B cell (primary cell): ENCODE measurements at regions not wholly inside any gene's neighbourhood (a gene's known extent, or its start where the extent isn't known, plus 50 kb on each side); places are given as distances from the start of the nearest gene placed in this dataset.

Experiments
- ATAC-seq: fragments of 200-7000 bp; cut with Tn5 transposase; one replicate; pipeline ENCODE4 v1.10.0; 2021; ENCODE audit warnings: low read depth, mild to moderate bottlenecking, moderate number of reproducible peaks, moderate library complexity
- CTCF ChIA-PET: fragments of 350-600 bp; sonication (Branson Sonifier 250); formaldehyde crosslinking; loops from one replicate; lab custom pipeline; 2021; ENCODE audit warnings: antibody characterized with exemption, inconsistent platforms; lab: Charles Lee
- POLR2A ChIA-PET: fragments of 350-600 bp; sonication (Branson Sonifier 250); formaldehyde crosslinking; loops from one replicate; lab custom pipeline; 2021; ENCODE audit warnings: antibody characterized with exemption; lab: Charles Lee
- DNase-seq: peaks from one replicate; pipeline ENCODE4 v3.0.0; 2013
- H2AFZ ChIP-seq: 2 replicates; pipeline ENCODE4 v1.6.1; 2012; ENCODE audit warnings: mild to moderate bottlenecking, low read depth, low read length; ENCODE audit not compliant: insufficient read depth, poor library complexity, severe bottlenecking
- H3K27ac ChIP-seq, 2 donors: 1 replicate in 1 of 2; 2 replicates in 1 of 2; pipeline ENCODE4 v1.5.1; 2012 to 2013; ENCODE audit warnings: low read length in 2 of 2, mild to moderate bottlenecking in 2 of 2, moderate library complexity in 1 of 2
- H3K27me3 ChIP-seq, 4 experiments: fragments of 200-600 bp in 1 of 4; sonication (generic) in 1 of 4; replicated peaks in 1 of 4; 1 replicate in 2 of 4; 2 replicates in 2 of 4; pipeline versions ENCODE4 v1.6.1 to v1.7.0; 2013 to 2016; ENCODE audit warnings: low read length in 3 of 4, mild to moderate bottlenecking in 2 of 4, mixed read lengths in 1 of 4, moderate library complexity in 1 of 4; ENCODE audit not compliant: insufficient read depth in 4 of 4, control insufficient read depth in 3 of 4; ENCODE audit errors: control extremely low read depth in 1 of 4
- H3K36me3 ChIP-seq, 2 experiments: replicated peaks in 1 of 2; 1 replicate in 1 of 2; 2 replicates in 1 of 2; pipeline versions ENCODE4 v1.6.1 to v1.7.1; 2013; ENCODE audit warnings: low read length in 1 of 2; ENCODE audit not compliant: insufficient read depth in 2 of 2, control insufficient read depth in 1 of 2; ENCODE audit errors: control extremely low read depth in 1 of 2, extremely low read depth in 1 of 2
- H3K4me1 ChIP-seq, 2 donors: fragments of 200-600 bp in 1 of 2; sonication (generic) in 1 of 2; 1 replicate in 1 of 2; 2 replicates in 1 of 2; pipeline versions ENCODE4 v1.5.1 to v1.6.1; 2013 to 2017; ENCODE audit warnings: low read length in 2 of 2; ENCODE audit not compliant: control insufficient read depth in 2 of 2, insufficient read depth in 2 of 2
- H3K4me2 ChIP-seq: replicated peaks from 2 replicates; pipeline ENCODE3; 2012; ENCODE audit warnings: mild to moderate bottlenecking, low read depth, low read length; ENCODE audit not compliant: poor library complexity, severe bottlenecking
- H3K4me3 ChIP-seq, 5 experiments: fragments of 200-600 bp in 1 of 5; sonication (generic) in 1 of 5; 1 replicate in 3 of 5; 2 replicates in 2 of 5; pipeline versions ENCODE4 v1.5.1 to v1.7.0; 2011 to 2016; ENCODE audit warnings: low read length in 4 of 5, mild to moderate bottlenecking in 4 of 5, low read depth in 2 of 5, control low read depth in 1 of 5, moderate library complexity in 1 of 5; ENCODE audit not compliant: insufficient read depth in 1 of 5; ENCODE audit errors: control extremely low read depth in 1 of 5, extremely low read depth in 1 of 5
- H3K79me2 ChIP-seq: fragments of 200-600 bp; sonication (generic); one replicate; pipeline ENCODE4 v1.6.0; 2016; ENCODE audit warnings: low read length; ENCODE audit not compliant: control insufficient read depth, insufficient read depth
- H3K9ac ChIP-seq: fragments of 200-600 bp; sonication (generic); 2 replicates; pipeline ENCODE4 v1.6.1; 2017; ENCODE audit warnings: mild to moderate bottlenecking, low read length, moderate library complexity
- H3K9me3 ChIP-seq, 3 donors: one replicate each; pipeline versions ENCODE4 v1.6.1 to v1.7.1; 2013; ENCODE audit warnings: low read length in 2 of 3; ENCODE audit not compliant: control insufficient read depth in 2 of 3, insufficient read depth in 1 of 3; ENCODE audit errors: control extremely low read depth in 1 of 3
- H4K20me1 ChIP-seq: 2 replicates; pipeline ENCODE4 v1.6.0; 2012; ENCODE audit warnings: mild to moderate bottlenecking, low read length; ENCODE audit not compliant: insufficient read depth, control insufficient read depth, poor library complexity, severe bottlenecking
- H3K27ac Mint-ChIP-seq: one replicate; pipeline ENCODE4 v1.8.0; 2021; ENCODE audit warnings: mixed read lengths
- H3K27me3 Mint-ChIP-seq: one replicate; pipeline ENCODE4 v1.8.0; 2021; ENCODE audit warnings: mixed read lengths
- H3K4me1 Mint-ChIP-seq: one replicate; pipeline ENCODE4 v1.8.0; 2021; ENCODE audit warnings: mixed read lengths
- H3K4me3 Mint-ChIP-seq: one replicate; pipeline ENCODE4 v1.8.0; 2021; ENCODE audit warnings: mixed read lengths
- H3K9me3 Mint-ChIP-seq: one replicate; pipeline ENCODE4 v1.8.0; 2022; ENCODE audit warnings: mixed read lengths; ENCODE audit not compliant: insufficient read depth
- EZH2 ChIP-seq: IDR thresholded peaks from 2 replicates; pipeline ENCODE4 v1.6.1; 2012; ENCODE audit warnings: borderline replicate concordance, low read depth, mild to moderate bottlenecking, moderate library complexity, low read length; ENCODE audit not compliant: insufficient read depth, poor library complexity, severe bottlenecking
- WGBS: methylation state at CpG from one replicate; pipeline ENCODE4 v1.1.5; 2013; ENCODE audit warnings: missing lambda C conversion rate; ENCODE audit not compliant: insufficient coverage; 5-methylcytosine and 5-hydroxymethylcytosine counted together
- intact Hi-C: fragments of 100-400 bp; cut with micrococcal nuclease; formaldehyde crosslinking; loops from one replicate; pipeline ENCODE4 v1.10.0; 2022
- TF ChIP-seq, protein P1 (sequence below): fragments of 200-600 bp; IDR thresholded peaks from one replicate; pipeline ENCODE4 v1.8.0; 2022; ENCODE audit warnings: antibody characterized with exemption, mild to moderate bottlenecking

DNA sequence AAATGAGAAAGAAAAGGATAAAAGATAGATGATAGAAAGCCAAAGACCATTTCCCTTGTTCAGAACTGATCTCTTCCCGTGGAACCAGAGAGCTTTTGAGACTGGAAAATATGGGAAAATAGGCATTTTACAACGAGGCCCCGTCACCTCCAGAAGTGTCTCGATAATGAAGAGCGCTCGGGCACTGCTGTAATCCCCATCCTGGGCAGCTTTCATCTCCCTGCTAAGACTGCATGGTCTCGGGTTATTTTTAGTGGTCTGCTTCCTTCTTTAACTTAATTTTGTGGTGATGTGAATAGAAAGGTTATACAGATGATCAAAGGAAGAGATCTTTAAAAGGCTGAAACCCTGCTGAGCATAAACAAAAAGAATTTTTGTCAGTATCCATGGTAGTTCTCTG lies 176.6 kb downstream of the METTL4 start:
- no peak overlapping the region for H3K4me3 ChIP-seq
- 79% methylated on average over 6 of the region's 7 CpGs for WGBS
- no peaks in the 10 kb centered on the region for H3K9me3 ChIP-seq
- DNase-seq (no peak), ATAC-seq (no peak)
- no peak overlapping the region for H3K4me2 ChIP-seq
- Mint-ChIP-seq H3K27me3 (peaks cover 21% of the 10 kb centered on the region), H3K9me3 (no peaks in the 10 kb centered on the region), H3K4me1 (no peaks in the 10 kb centered on the region), H3K27ac (no peak overlapping the region), H3K4me3 (no peak overlapping the region)
- CTCF ChIA-PET = no interaction called here
- H3K27me3 ChIP-seq = peaks cover 0 to 3% (median 0%) of the 10 kb centered on the region in 4 experiments
- H3K36me3 ChIP-seq = no peaks in the 10 kb centered on the region
- H3K27ac ChIP-seq = no peak overlapping the region
- intact Hi-C loops = no loop called here
- H4K20me1 ChIP-seq = no peaks in the 10 kb centered on the region
- POLR2A ChIA-PET = no interaction called here
- H3K4me1 ChIP-seq = no peaks in the 10 kb centered on the region
- TF ChIP-seq, protein P1, sequence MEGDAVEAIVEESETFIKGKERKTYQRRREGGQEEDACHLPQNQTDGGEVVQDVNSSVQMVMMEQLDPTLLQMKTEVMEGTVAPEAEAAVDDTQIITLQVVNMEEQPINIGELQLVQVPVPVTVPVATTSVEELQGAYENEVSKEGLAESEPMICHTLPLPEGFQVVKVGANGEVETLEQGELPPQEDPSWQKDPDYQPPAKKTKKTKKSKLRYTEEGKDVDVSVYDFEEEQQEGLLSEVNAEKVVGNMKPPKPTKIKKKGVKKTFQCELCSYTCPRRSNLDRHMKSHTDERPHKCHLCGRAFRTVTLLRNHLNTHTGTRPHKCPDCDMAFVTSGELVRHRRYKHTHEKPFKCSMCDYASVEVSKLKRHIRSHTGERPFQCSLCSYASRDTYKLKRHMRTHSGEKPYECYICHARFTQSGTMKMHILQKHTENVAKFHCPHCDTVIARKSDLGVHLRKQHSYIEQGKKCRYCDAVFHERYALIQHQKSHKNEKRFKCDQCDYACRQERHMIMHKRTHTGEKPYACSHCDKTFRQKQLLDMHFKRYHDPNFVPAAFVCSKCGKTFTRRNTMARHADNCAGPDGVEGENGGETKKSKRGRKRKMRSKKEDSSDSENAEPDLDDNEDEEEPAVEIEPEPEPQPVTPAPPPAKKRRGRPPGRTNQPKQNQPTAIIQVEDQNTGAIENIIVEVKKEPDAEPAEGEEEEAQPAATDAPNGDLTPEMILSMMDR = no peak
- no peak for TF ChIP-seq EZH2
- no peak overlapping the region for H2AFZ ChIP-seq
- H3K79me2 ChIP-seq = no peaks in the 10 kb centered on the region
- no peak overlapping the region for H3K9ac ChIP-seq

GRCh38 chr18:2395427-2396161 lies 175.7 kb downstream of the METTL4 start:
- no peaks in the 10 kb centered on the region for H3K4me1 Mint-ChIP-seq
- Histone ChIP-seq H3K79me2 (no peaks in the 10 kb centered on the region), H3K27ac (no peak overlapping the region), H3K27me3 (peaks cover 0 to 3% (median 0%) of the 10 kb centered on the region in 4 experiments), H3K4me2 (no peak overlapping the region), H3K36me3 (no peaks in the 10 kb centered on the region), H2AFZ (no peak overlapping the region), H4K20me1 (no peaks in the 10 kb centered on the region), H3K4me3 (no peak overlapping the region), H3K4me1 (no peaks in the 10 kb centered on the region), H3K9ac (no peak overlapping the region), H3K9me3 (no peaks in the 10 kb centered on the region)
- no peak overlapping the region for H3K4me3 Mint-ChIP-seq
- H3K27me3 Mint-ChIP-seq = peaks cover 21% of the 10 kb centered on the region
- ChIA-PET POLR2A (no interaction called here), CTCF (no interaction called here)
- no CpG with 5 or more reads among the region's 3 CpGs for WGBS
- no peak for ATAC-seq
- H3K9me3 Mint-ChIP-seq = no peaks in the 10 kb centered on the region
- intact Hi-C loops = no loop called here
- TF ChIP-seq EZH2 = no peak
- TF ChIP-seq, protein P1 = no peak
- H3K27ac Mint-ChIP-seq = no peak overlapping the region
- DNase-seq = no peak
